B cell (primary cell): ENCODE measurements at regions not wholly inside any gene's neighbourhood (a gene's known extent, or its start where the extent isn't known, plus 50 kb on each side); places are given as distances from the start of the nearest gene placed in this dataset.

Source experiments
- ATAC-seq: fragments of 200-7000 bp; cut with Tn5 transposase; one replicate; pipeline ENCODE4 v1.10.0; 2021; ENCODE audit warnings: low read depth, mild to moderate bottlenecking, moderate number of reproducible peaks, moderate library complexity
- CTCF ChIA-PET: fragments of 350-600 bp; sonication (Branson Sonifier 250); formaldehyde crosslinking; loops from one replicate; lab custom pipeline; 2021; ENCODE audit warnings: antibody characterized with exemption, inconsistent platforms; lab: Charles Lee
- POLR2A ChIA-PET: fragments of 350-600 bp; sonication (Branson Sonifier 250); formaldehyde crosslinking; loops from one replicate; lab custom pipeline; 2021; ENCODE audit warnings: antibody characterized with exemption; lab: Charles Lee
- DNase-seq: peaks from one replicate; pipeline ENCODE4 v3.0.0; 2013
- H2AFZ ChIP-seq: 2 replicates; pipeline ENCODE4 v1.6.1; 2012; ENCODE audit warnings: mild to moderate bottlenecking, low read depth, low read length; ENCODE audit not compliant: insufficient read depth, poor library complexity, severe bottlenecking
- H3K27ac ChIP-seq, 2 donors: 1 replicate in 1 of 2; 2 replicates in 1 of 2; pipeline ENCODE4 v1.5.1; 2012 to 2013; ENCODE audit warnings: low read length in 2 of 2, mild to moderate bottlenecking in 2 of 2, moderate library complexity in 1 of 2
- H3K27me3 ChIP-seq, 4 experiments: fragments of 200-600 bp in 1 of 4; sonication (generic) in 1 of 4; replicated peaks in 1 of 4; 1 replicate in 2 of 4; 2 replicates in 2 of 4; pipeline versions ENCODE4 v1.6.1 to v1.7.0; 2013 to 2016; ENCODE audit warnings: low read length in 3 of 4, mild to moderate bottlenecking in 2 of 4, mixed read lengths in 1 of 4, moderate library complexity in 1 of 4; ENCODE audit not compliant: insufficient read depth in 4 of 4, control insufficient read depth in 3 of 4; ENCODE audit errors: control extremely low read depth in 1 of 4
- H3K36me3 ChIP-seq, 2 experiments: replicated peaks in 1 of 2; 1 replicate in 1 of 2; 2 replicates in 1 of 2; pipeline versions ENCODE4 v1.6.1 to v1.7.1; 2013; ENCODE audit warnings: low read length in 1 of 2; ENCODE audit not compliant: insufficient read depth in 2 of 2, control insufficient read depth in 1 of 2; ENCODE audit errors: control extremely low read depth in 1 of 2, extremely low read depth in 1 of 2
- H3K4me1 ChIP-seq, 2 donors: fragments of 200-600 bp in 1 of 2; sonication (generic) in 1 of 2; 1 replicate in 1 of 2; 2 replicates in 1 of 2; pipeline versions ENCODE4 v1.5.1 to v1.6.1; 2013 to 2017; ENCODE audit warnings: low read length in 2 of 2; ENCODE audit not compliant: control insufficient read depth in 2 of 2, insufficient read depth in 2 of 2
- H3K4me2 ChIP-seq: replicated peaks from 2 replicates; pipeline ENCODE3; 2012; ENCODE audit warnings: mild to moderate bottlenecking, low read depth, low read length; ENCODE audit not compliant: poor library complexity, severe bottlenecking
- H3K4me3 ChIP-seq, 5 experiments: fragments of 200-600 bp in 1 of 5; sonication (generic) in 1 of 5; 1 replicate in 3 of 5; 2 replicates in 2 of 5; pipeline versions ENCODE4 v1.5.1 to v1.7.0; 2011 to 2016; ENCODE audit warnings: low read length in 4 of 5, mild to moderate bottlenecking in 4 of 5, low read depth in 2 of 5, control low read depth in 1 of 5, moderate library complexity in 1 of 5; ENCODE audit not compliant: insufficient read depth in 1 of 5; ENCODE audit errors: control extremely low read depth in 1 of 5, extremely low read depth in 1 of 5
- H3K79me2 ChIP-seq: fragments of 200-600 bp; sonication (generic); one replicate; pipeline ENCODE4 v1.6.0; 2016; ENCODE audit warnings: low read length; ENCODE audit not compliant: control insufficient read depth, insufficient read depth
- H3K9ac ChIP-seq: fragments of 200-600 bp; sonication (generic); 2 replicates; pipeline ENCODE4 v1.6.1; 2017; ENCODE audit warnings: mild to moderate bottlenecking, low read length, moderate library complexity
- H3K9me3 ChIP-seq, 3 donors: one replicate each; pipeline versions ENCODE4 v1.6.1 to v1.7.1; 2013; ENCODE audit warnings: low read length in 2 of 3; ENCODE audit not compliant: control insufficient read depth in 2 of 3, insufficient read depth in 1 of 3; ENCODE audit errors: control extremely low read depth in 1 of 3
- H4K20me1 ChIP-seq: 2 replicates; pipeline ENCODE4 v1.6.0; 2012; ENCODE audit warnings: mild to moderate bottlenecking, low read length; ENCODE audit not compliant: insufficient read depth, control insufficient read depth, poor library complexity, severe bottlenecking
- H3K27ac Mint-ChIP-seq: one replicate; pipeline ENCODE4 v1.8.0; 2021; ENCODE audit warnings: mixed read lengths
- H3K27me3 Mint-ChIP-seq: one replicate; pipeline ENCODE4 v1.8.0; 2021; ENCODE audit warnings: mixed read lengths
- H3K4me1 Mint-ChIP-seq: one replicate; pipeline ENCODE4 v1.8.0; 2021; ENCODE audit warnings: mixed read lengths
- H3K4me3 Mint-ChIP-seq: one replicate; pipeline ENCODE4 v1.8.0; 2021; ENCODE audit warnings: mixed read lengths
- H3K9me3 Mint-ChIP-seq: one replicate; pipeline ENCODE4 v1.8.0; 2022; ENCODE audit warnings: mixed read lengths; ENCODE audit not compliant: insufficient read depth
- CTCF ChIP-seq: fragments of 200-600 bp; IDR thresholded peaks from one replicate; pipeline ENCODE4 v1.8.0; 2022; ENCODE audit warnings: antibody characterized with exemption, mild to moderate bottlenecking
- EZH2 ChIP-seq: IDR thresholded peaks from 2 replicates; pipeline ENCODE4 v1.6.1; 2012; ENCODE audit warnings: borderline replicate concordance, low read depth, mild to moderate bottlenecking, moderate library complexity, low read length; ENCODE audit not compliant: insufficient read depth, poor library complexity, severe bottlenecking
- WGBS: methylation state at CpG from one replicate; pipeline ENCODE4 v1.1.5; 2013; ENCODE audit warnings: missing lambda C conversion rate; ENCODE audit not compliant: insufficient coverage; 5-methylcytosine and 5-hydroxymethylcytosine counted together
- intact Hi-C: fragments of 100-400 bp; cut with micrococcal nuclease; formaldehyde crosslinking; loops from one replicate; pipeline ENCODE4 v1.10.0; 2022

GRCh38 chr1:38589036-38589435 is 270.5 kb downstream of the RRAGC start:
- Histone ChIP-seq H3K27me3 (peaks cover 0 to 7% (median 2%) of the 10 kb centered on the region in 4 experiments), H3K4me1 (peaks cover 0 to 6% of the 10 kb centered on the region in 2 donors), H2AFZ (no peak overlapping the region), H3K36me3 (no peaks in the 10 kb centered on the region), H3K79me2 (no peaks in the 10 kb centered on the region), H4K20me1 (no peaks in the 10 kb centered on the region), H3K9me3 (no peaks in the 10 kb centered on the region), H3K27ac (no peak overlapping the region), H3K4me2 (no peak overlapping the region), H3K4me3 (no peak overlapping the region), H3K9ac (no peak overlapping the region)
- no peak for ATAC-seq
- WGBS, result 75% methylated on average over 1 of the region's 1 CpG
- DNase-seq, result no peak
- Mint-ChIP-seq H3K4me1 (peaks cover 14% of the 10 kb centered on the region), H3K27me3 (peaks cover 11% of the 10 kb centered on the region), H3K4me3 (no peak overlapping the region), H3K27ac (no peak overlapping the region), H3K9me3 (peaks cover 1% of the 10 kb centered on the region)
- intact Hi-C loops, result loop anchor here (5.0 kb wide), 1 partner anchor 372 kb away; no protein-coding TSS in a partner anchor
- ChIA-PET POLR2A (no interaction called here), CTCF (interaction anchor here (0.7 to 0.8 kb wide), 2 partner anchors 97 to 247 kb away, joined by 3 read pairs; no protein-coding TSS in a partner anchor)
- TF ChIP-seq CTCF (no peak), EZH2 (no peak)

- ChIA-PET CTCF (interaction anchor here (0.8 to 1.7 kb wide), 2 partner anchors 185 to 561 kb away, joined by 3 to 6 read pairs; no protein-coding TSS in a partner anchor), POLR2A (no interaction called here)
- intact Hi-C loops, result loop anchor here (1.0 to 5.0 kb wide), 3 partner anchors 227 to 541 kb away; partner anchors contain the start of gene POU3F1
- peaks cover 14% of the 10 kb centered on the region for H3K4me1 Mint-ChIP-seq
- TF ChIP-seq EZH2, result no peak
- TF ChIP-seq CTCF, result no peak
- Histone ChIP-seq H2AFZ (no peak overlapping the region), H3K9ac (no peak overlapping the region), H3K27ac (no peak overlapping the region), H3K4me3 (no peak overlapping the region), H4K20me1 (no peaks in the 10 kb centered on the region), H3K4me2 (no peak overlapping the region), H3K27me3 (no peaks in the 10 kb centered on the region), H3K79me2 (no peaks in the 10 kb centered on the region), H3K4me1 (peaks cover 0 to 6% of the 10 kb centered on the region in 2 donors), H3K9me3 (no peaks in the 10 kb centered on the region), H3K36me3 (no peaks in the 10 kb centered on the region)
- DNase-seq (no peak), ATAC-seq (no peak)
- H3K27me3 Mint-ChIP-seq, result peaks cover 12% of the 10 kb centered on the region
- H3K27ac Mint-ChIP-seq, result no peak overlapping the region
- peaks cover 4% of the 10 kb centered on the region for H3K9me3 Mint-ChIP-seq
- H3K4me3 Mint-ChIP-seq, result no peak overlapping the region
- WGBS, result 100% methylated on average over 1 of the region's 2 CpGs
These were observed 271.8 kb downstream of the RRAGC start for GRCh38 chr1:38587766-38588165.
